Muscle of leg (tissue), 3 donors: ENCODE measurements at regions not wholly inside any gene's neighbourhood (a gene's known extent, or its start where the extent isn't known, plus 50 kb on each side); places are given as distances from the start of the nearest gene placed in this dataset.

Source experiments
- DNase-seq: peaks from one replicate; pipeline ENCODE4 v3.0.0; 2013
- H3K27ac ChIP-seq: one replicate; pipeline ENCODE4 v1.5.1; 2013; ENCODE audit warnings: mild to moderate bottlenecking, low read length, control low read depth
- H3K27me3 ChIP-seq: one replicate; pipeline ENCODE4 v1.6.1; 2013; ENCODE audit warnings: low read length; ENCODE audit not compliant: control insufficient read depth, insufficient read depth
- H3K36me3 ChIP-seq: one replicate; pipeline ENCODE4 v1.6.1; 2013; ENCODE audit warnings: low read length; ENCODE audit not compliant: control insufficient read depth, insufficient read depth
- H3K4me1 ChIP-seq: one replicate; pipeline ENCODE4 v1.6.1; 2013; ENCODE audit warnings: low read length; ENCODE audit not compliant: control insufficient read depth, insufficient read depth
- H3K4me3 ChIP-seq: one replicate; pipeline ENCODE4 v1.5.1; 2013; ENCODE audit warnings: low read length, control low read depth
- H3K9me3 ChIP-seq: replicated peaks from 2 replicates; pipeline ENCODE4 v1.6.1; 2013; ENCODE audit warnings: low read depth, low read length; ENCODE audit not compliant: control insufficient read depth
- WGBS: methylation state at CpG from one replicate; pipeline ENCODE4 v1.1.5; 2013; ENCODE audit warnings: missing lambda C conversion rate; ENCODE audit not compliant: insufficient coverage; 5-methylcytosine and 5-hydroxymethylcytosine counted together

- Histone ChIP-seq H3K9me3 (no peaks in the 10 kb centered on the region), H3K4me3 (no peak overlapping the region), H3K4me1 (no peaks in the 10 kb centered on the region), H3K36me3 (no peaks in the 10 kb centered on the region), H3K27me3 (no peaks in the 10 kb centered on the region), H3K27ac (no peak overlapping the region)
- no peak for DNase-seq
- WGBS, result 84% methylated on average over 2 of the region's 7 CpGs
These were observed 122.1 kb upstream of the TPRG1 start for GRCh38 chr3:189049458-189050236.

- H3K4me3 ChIP-seq, result no peak overlapping the region
- no peak overlapping the region for H3K27ac ChIP-seq
- 82% methylated on average over 4 of the region's 5 CpGs for WGBS
- no peaks in the 10 kb centered on the region for H3K9me3 ChIP-seq
- no peak for DNase-seq
- H3K36me3 ChIP-seq, result no peaks in the 10 kb centered on the region
- H3K27me3 ChIP-seq, result no peaks in the 10 kb centered on the region
- H3K4me1 ChIP-seq, result no peaks in the 10 kb centered on the region
These were observed 118.4 kb upstream of the TPRG1 start for GRCh38 chr3:189053322-189053721.

GRCh38 chr3:189056646-189057335 lies 115.0 kb upstream of the TPRG1 start:
- Histone ChIP-seq H3K27ac (no peak overlapping the region), H3K9me3 (no peaks in the 10 kb centered on the region), H3K4me3 (no peak overlapping the region), H3K4me1 (no peaks in the 10 kb centered on the region), H3K36me3 (no peaks in the 10 kb centered on the region), H3K27me3 (no peaks in the 10 kb centered on the region)
- WGBS, result 17% methylated on average over 1 of the region's 3 CpGs
- DNase-seq, result peak; percentile 64

GRCh38 chr3:189057369-189057768 lies 114.4 kb upstream of the TPRG1 start:
- H3K36me3 ChIP-seq, result no peaks in the 10 kb centered on the region
- H3K4me1 ChIP-seq, result no peaks in the 10 kb centered on the region
- H3K27ac ChIP-seq, result no peak overlapping the region
- no CpG with 5 or more reads among the region's 1 CpG for WGBS
- no peaks in the 10 kb centered on the region for H3K9me3 ChIP-seq
- DNase-seq, result no peak
- H3K4me3 ChIP-seq, result no peak overlapping the region
- no peaks in the 10 kb centered on the region for H3K27me3 ChIP-seq

GRCh38 chr3:189058071-189058470 lies 113.7 kb upstream of the TPRG1 start:
- no peak for DNase-seq
- Histone ChIP-seq H3K4me3 (no peak overlapping the region), H3K9me3 (no peaks in the 10 kb centered on the region), H3K27me3 (no peaks in the 10 kb centered on the region), H3K27ac (no peak overlapping the region), H3K36me3 (no peaks in the 10 kb centered on the region), H3K4me1 (no peaks in the 10 kb centered on the region)
- WGBS, result no CpG with 5 or more reads among the region's 5 CpGs

- Histone ChIP-seq H3K4me3 (no peak overlapping the region), H3K36me3 (no peaks in the 10 kb centered on the region), H3K27ac (no peak overlapping the region), H3K27me3 (no peaks in the 10 kb centered on the region), H3K4me1 (no peaks in the 10 kb centered on the region), H3K9me3 (peaks cover 3% of the 10 kb centered on the region)
- no peak for DNase-seq
These were observed 100.8 kb upstream of the TPRG1 start for GRCh38 chr3:189070965-189071364.

GRCh38 chr3:189071446-189071845 lies 100.3 kb upstream of the TPRG1 start:
- Histone ChIP-seq H3K36me3 (no peaks in the 10 kb centered on the region), H3K4me1 (no peaks in the 10 kb centered on the region), H3K4me3 (no peak overlapping the region), H3K27ac (no peak overlapping the region), H3K27me3 (no peaks in the 10 kb centered on the region), H3K9me3 (peaks cover 3% of the 10 kb centered on the region)
- no peak for DNase-seq
- 80% methylated on average over 1 of the region's 2 CpGs for WGBS

GRCh38 chr3:189076449-189076848 lies 95.3 kb upstream of the TPRG1 start:
- Histone ChIP-seq H3K9me3 (no peaks in the 10 kb centered on the region), H3K4me3 (no peak overlapping the region), H3K27ac (no peak overlapping the region), H3K27me3 (no peaks in the 10 kb centered on the region), H3K4me1 (no peaks in the 10 kb centered on the region), H3K36me3 (no peaks in the 10 kb centered on the region)
- DNase-seq, result peak; percentile 16
- WGBS, result no CpG with 5 or more reads among the region's 1 CpG

- no peak for DNase-seq
- 62% methylated on average over 2 of the region's 2 CpGs for WGBS
- Histone ChIP-seq H3K27me3 (no peaks in the 10 kb centered on the region), H3K27ac (no peak overlapping the region), H3K4me3 (no peak overlapping the region), H3K9me3 (no peaks in the 10 kb centered on the region), H3K36me3 (no peaks in the 10 kb centered on the region), H3K4me1 (no peaks in the 10 kb centered on the region)
These were observed 91.0 kb upstream of the TPRG1 start for GRCh38 chr3:189080745-189081144.

- WGBS, result 76% methylated on average over 5 of the region's 7 CpGs
- no peaks in the 10 kb centered on the region for H3K27me3 ChIP-seq
- no peaks in the 10 kb centered on the region for H3K9me3 ChIP-seq
- no peaks in the 10 kb centered on the region for H3K36me3 ChIP-seq
- DNase-seq, result no peak
- H3K4me3 ChIP-seq, result no peak overlapping the region
- no peak overlapping the region for H3K27ac ChIP-seq
- H3K4me1 ChIP-seq, result no peaks in the 10 kb centered on the region
These were observed 88.9 kb upstream of the TPRG1 start for GRCh38 chr3:189082666-189083427.
